ENCODE measurements at regions not wholly inside any gene's neighbourhood (a gene's known extent, or its start where the extent isn't known, plus 50 kb on each side); places are given as distances from the start of the nearest gene placed in this dataset.
"Not testable (repeated sequence)": the region's sequence is repeated elsewhere in the genome, so short reads cannot be mapped to it uniquely, and the experiment has no call there.

- Histone ChIP-seq H3K27ac (ENCODE audit: low read length) (no peak overlapping the region), H3K36me3 (ENCODE audit: control insufficient read depth, insufficient read depth, low read length) (no peaks in the 10 kb centered on the region), H3K4me1 (ENCODE audit: control insufficient read depth, insufficient read depth, low read length) (peaks cover 2% of the 10 kb centered on the region), H3K27me3 (ENCODE audit: control insufficient read depth, insufficient read depth, low read length) (no peaks in the 10 kb centered on the region), H3K9me3 (ENCODE audit: control insufficient read depth, low read depth, low read length) (no peaks in the 10 kb centered on the region), H3K4me3 (ENCODE audit: low read length) (no peak overlapping the region)
- no peak for DNase-seq
- WGBS (ENCODE audit: insufficient coverage, low lambda C conversion rate), result no CpG with 5 or more reads among the region's 1 CpG
Measured at GRCh38 chr2:39875914-39876267, 96.8 kb upstream of the THUMPD2 start.

GRCh38 chr2:39875182-39875913 is 96.3 kb upstream of the THUMPD2 start:
- WGBS (ENCODE audit: insufficient coverage, low lambda C conversion rate), result no CpG with 5 or more reads among the region's 5 CpGs
- Histone ChIP-seq H3K9me3 (ENCODE audit: control insufficient read depth, low read depth, low read length) (no peaks in the 10 kb centered on the region), H3K27ac (ENCODE audit: low read length) (no peak overlapping the region), H3K27me3 (ENCODE audit: control insufficient read depth, insufficient read depth, low read length) (no peaks in the 10 kb centered on the region), H3K4me3 (ENCODE audit: low read length) (no peak overlapping the region), H3K4me1 (ENCODE audit: control insufficient read depth, insufficient read depth, low read length) (peaks cover 2% of the 10 kb centered on the region), H3K36me3 (ENCODE audit: control insufficient read depth, insufficient read depth, low read length) (no peaks in the 10 kb centered on the region)
- peak in 1 of 2 donors; percentile 30 for DNase-seq

GRCh38 chr2:39874236-39874635 is 95.2 kb upstream of the THUMPD2 start:
- Histone ChIP-seq H3K4me3 (ENCODE audit: low read length) (no peak overlapping the region), H3K36me3 (ENCODE audit: control insufficient read depth, insufficient read depth, low read length) (no peaks in the 10 kb centered on the region), H3K4me1 (ENCODE audit: control insufficient read depth, insufficient read depth, low read length) (peaks cover 2% of the 10 kb centered on the region), H3K9me3 (ENCODE audit: control insufficient read depth, low read depth, low read length) (no peaks in the 10 kb centered on the region), H3K27ac (ENCODE audit: low read length) (no peak overlapping the region), H3K27me3 (ENCODE audit: control insufficient read depth, insufficient read depth, low read length) (no peaks in the 10 kb centered on the region)
- WGBS (ENCODE audit: insufficient coverage, low lambda C conversion rate), result no CpG with 5 or more reads among the region's 4 CpGs
- DNase-seq, result no peak

GRCh38 chr2:39873586-39873985 is 94.5 kb upstream of the THUMPD2 start:
- H3K27me3 ChIP-seq (ENCODE audit: control insufficient read depth, insufficient read depth, low read length), result no peaks in the 10 kb centered on the region
- 80% methylated on average over 1 of the region's 3 CpGs for WGBS (ENCODE audit: insufficient coverage, low lambda C conversion rate)
- no peaks in the 10 kb centered on the region for H3K9me3 ChIP-seq (ENCODE audit: control insufficient read depth, low read depth, low read length)

GRCh38 chr2:39872748-39873147 is 93.7 kb upstream of the THUMPD2 start:
- H3K36me3 ChIP-seq (ENCODE audit: control insufficient read depth, insufficient read depth, low read length), result no peaks in the 10 kb centered on the region
- DNase-seq, result no peak

More at GRCh38 chr2:39873586-39873985, 94.5 kb upstream of the THUMPD2 start:
- no peak for DNase-seq
- peaks cover 2% of the 10 kb centered on the region for H3K4me1 ChIP-seq (ENCODE audit: control insufficient read depth, insufficient read depth, low read length)
- no peaks in the 10 kb centered on the region for H3K36me3 ChIP-seq (ENCODE audit: control insufficient read depth, insufficient read depth, low read length)
- H3K27ac ChIP-seq (ENCODE audit: low read length), result no peak overlapping the region
- H3K4me3 ChIP-seq (ENCODE audit: low read length), result no peak overlapping the region

GRCh38 chr2:39871291-39871761 is 92.3 kb upstream of the THUMPD2 start:
- WGBS (ENCODE audit: insufficient coverage, low lambda C conversion rate), result no CpG with 5 or more reads among the region's 7 CpGs
- Histone ChIP-seq H3K36me3 (ENCODE audit: control insufficient read depth, insufficient read depth, low read length) (no peaks in the 10 kb centered on the region), H3K9me3 (ENCODE audit: control insufficient read depth, low read depth, low read length) (no peaks in the 10 kb centered on the region), H3K27ac (ENCODE audit: low read length) (no peak overlapping the region), H3K4me3 (ENCODE audit: low read length) (no peak overlapping the region), H3K27me3 (ENCODE audit: control insufficient read depth, insufficient read depth, low read length) (no peaks in the 10 kb centered on the region), H3K4me1 (ENCODE audit: control insufficient read depth, insufficient read depth, low read length) (peaks cover 2% of the 10 kb centered on the region)
- DNase-seq, result peak in 1 of 2 donors; percentile 22

More at GRCh38 chr2:39872748-39873147, 93.7 kb upstream of the THUMPD2 start:
- Histone ChIP-seq H3K27me3 (ENCODE audit: control insufficient read depth, insufficient read depth, low read length) (no peaks in the 10 kb centered on the region), H3K27ac (ENCODE audit: low read length) (no peak overlapping the region), H3K4me1 (ENCODE audit: control insufficient read depth, insufficient read depth, low read length) (peaks cover 2% of the 10 kb centered on the region), H3K9me3 (ENCODE audit: control insufficient read depth, low read depth, low read length) (no peaks in the 10 kb centered on the region), H3K4me3 (ENCODE audit: low read length) (no peak overlapping the region)
- no CpG with 5 or more reads among the region's 2 CpGs for WGBS (ENCODE audit: insufficient coverage, low lambda C conversion rate)

- 92% methylated on average over 2 of the region's 3 CpGs for WGBS (ENCODE audit: insufficient coverage, low lambda C conversion rate)
- H3K9me3 ChIP-seq (ENCODE audit: control insufficient read depth, low read depth, low read length), result no peaks in the 10 kb centered on the region
- no peaks in the 10 kb centered on the region for H3K27me3 ChIP-seq (ENCODE audit: control insufficient read depth, insufficient read depth, low read length)
- H3K27ac ChIP-seq (ENCODE audit: low read length), result no peak overlapping the region
- peaks cover 2% of the 10 kb centered on the region for H3K4me1 ChIP-seq (ENCODE audit: control insufficient read depth, insufficient read depth, low read length)
- DNase-seq, result no peak
- H3K4me3 ChIP-seq (ENCODE audit: low read length), result no peak overlapping the region
- no peaks in the 10 kb centered on the region for H3K36me3 ChIP-seq (ENCODE audit: control insufficient read depth, insufficient read depth, low read length)
Measured at GRCh38 chr2:39870871-39871270, 91.8 kb upstream of the THUMPD2 start.

- DNase-seq, result no peak
- no peaks in the 10 kb centered on the region for H3K36me3 ChIP-seq (ENCODE audit: control insufficient read depth, insufficient read depth, low read length)
- no peaks in the 10 kb centered on the region for H3K27me3 ChIP-seq (ENCODE audit: control insufficient read depth, insufficient read depth, low read length)
- H3K27ac ChIP-seq (ENCODE audit: low read length), result no peak overlapping the region
- no peak overlapping the region for H3K4me3 ChIP-seq (ENCODE audit: low read length)
- H3K4me1 ChIP-seq (ENCODE audit: control insufficient read depth, insufficient read depth, low read length), result peaks cover 2% of the 10 kb centered on the region
- no peaks in the 10 kb centered on the region for H3K9me3 ChIP-seq (ENCODE audit: control insufficient read depth, low read depth, low read length)
- 100% methylated on average over 2 of the region's 5 CpGs for WGBS (ENCODE audit: insufficient coverage, low lambda C conversion rate)
Measured at GRCh38 chr2:39867268-39867667, 88.2 kb upstream of the THUMPD2 start.

DNA sequence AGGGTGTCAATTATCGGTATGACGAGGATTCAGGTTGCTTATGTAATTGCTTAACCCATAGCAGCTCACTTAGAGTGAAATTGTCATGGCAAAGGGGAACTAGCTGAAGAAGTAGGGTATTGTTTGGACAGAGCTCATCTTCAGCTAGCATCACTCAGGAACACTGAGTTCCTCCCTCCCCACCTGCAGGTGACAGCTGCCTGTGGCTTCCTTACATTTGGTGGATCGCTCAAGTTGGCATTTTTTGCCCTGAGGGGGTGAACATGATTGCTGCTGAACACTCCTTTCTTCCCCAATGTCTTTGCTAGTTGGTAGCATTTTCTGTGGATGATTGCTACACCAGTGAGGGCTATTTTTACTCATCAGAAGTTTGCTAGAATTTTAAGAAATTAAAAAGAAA is 86.7 kb upstream of the THUMPD2 start:
- no peaks in the 10 kb centered on the region for H3K27me3 ChIP-seq (ENCODE audit: control insufficient read depth, insufficient read depth, low read length)
- WGBS (ENCODE audit: insufficient coverage, low lambda C conversion rate), result 100% methylated on average over 1 of the region's 3 CpGs
- no peak overlapping the region for H3K4me3 ChIP-seq (ENCODE audit: low read length)
- DNase-seq, result no peak
- no peaks in the 10 kb centered on the region for H3K4me1 ChIP-seq (ENCODE audit: control insufficient read depth, insufficient read depth, low read length)
- H3K27ac ChIP-seq (ENCODE audit: low read length), result no peak overlapping the region
- H3K36me3 ChIP-seq (ENCODE audit: control insufficient read depth, insufficient read depth, low read length), result no peaks in the 10 kb centered on the region
- no peaks in the 10 kb centered on the region for H3K9me3 ChIP-seq (ENCODE audit: control insufficient read depth, low read depth, low read length)

- WGBS (ENCODE audit: insufficient coverage, low lambda C conversion rate), result no CpG with 5 or more reads among the region's 1 CpG
- H3K4me1 ChIP-seq (ENCODE audit: control insufficient read depth, insufficient read depth, low read length); DNase-seq; H3K36me3 ChIP-seq (ENCODE audit: control insufficient read depth, insufficient read depth, low read length); H3K4me3 ChIP-seq (ENCODE audit: low read length); H3K27ac ChIP-seq (ENCODE audit: low read length); H3K27me3 ChIP-seq (ENCODE audit: control insufficient read depth, insufficient read depth, low read length); H3K9me3 ChIP-seq (ENCODE audit: control insufficient read depth, low read depth, low read length): not testable (repeated sequence)
Measured at GRCh38 chr2:39863672-39864071, 84.6 kb upstream of the THUMPD2 start.

- H3K9me3 ChIP-seq (ENCODE audit: control insufficient read depth, low read depth, low read length), result no peaks in the 10 kb centered on the region
- WGBS (ENCODE audit: insufficient coverage, low lambda C conversion rate), result 78% methylated on average over 1 of the region's 3 CpGs
Measured at GRCh38 chr2:39860538-39860937, 81.5 kb upstream of the THUMPD2 start.

More at GRCh38 chr2:39860538-39860937, 81.5 kb upstream of the THUMPD2 start:
- no peaks in the 10 kb centered on the region for H3K27me3 ChIP-seq (ENCODE audit: control insufficient read depth, insufficient read depth, low read length)
- no peaks in the 10 kb centered on the region for H3K4me1 ChIP-seq (ENCODE audit: control insufficient read depth, insufficient read depth, low read length)
- DNase-seq, result no peak
- no peaks in the 10 kb centered on the region for H3K36me3 ChIP-seq (ENCODE audit: control insufficient read depth, insufficient read depth, low read length)
- no peak overlapping the region for H3K27ac ChIP-seq (ENCODE audit: low read length)
- H3K4me3 ChIP-seq (ENCODE audit: low read length), result no peak overlapping the region
